GM13977 (cell line): ENCODE measurements at regions not wholly inside any gene's neighbourhood (a gene's known extent, or its start where the extent isn't known, plus 50 kb on each side); places are given as distances from the start of the nearest gene placed in this dataset.

Experiments used
- DNase-seq: peaks from one replicate; pipeline ENCODE4 v3.0.0; 2012; ENCODE audit warnings: low spot score
- in situ Hi-C: fragments of 300-500 bp; cut with MboI; formaldehyde crosslinking; loops from one replicate; pipeline ENCODE4 v1.12.0; 2022; ENCODE audit warnings: low sequenced_read_pairs, low pct_unique_long_range_greater_than_20kb, mixed read lengths, inconsistent platforms; ENCODE audit not compliant: unreplicated experiment
- TF ChIP-seq, protein P1 (sequence below): IDR thresholded peaks from 2 replicates; pipeline ENCODE4 v1.5.1; 2012; ENCODE audit warnings: mild to moderate bottlenecking, control low read depth; ENCODE audit not compliant: insufficient read depth; ENCODE audit errors: extremely low read depth, missing control alignments

DNA sequence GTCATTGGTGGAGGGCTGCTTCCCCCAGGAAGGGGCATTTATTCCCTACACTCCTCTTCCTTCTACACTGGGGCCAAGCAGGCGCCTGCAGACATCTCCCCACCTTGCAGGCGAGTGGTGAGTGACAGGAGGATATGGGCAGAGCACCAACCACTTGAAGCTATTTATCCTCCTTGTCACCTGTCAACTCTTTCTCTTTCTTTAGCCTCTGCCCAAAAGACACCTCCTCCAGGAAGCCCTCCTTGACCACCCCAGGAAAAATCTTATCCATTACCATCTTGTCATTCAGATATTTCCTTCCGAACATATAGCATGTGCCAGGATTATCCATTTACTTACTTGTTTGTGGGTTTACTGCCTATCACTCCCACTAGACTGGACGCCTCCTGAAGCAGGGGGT lies 362.4 kb downstream of the MN1 start:
- in situ Hi-C loops = no loop called here
- no peak for DNase-seq
- TF ChIP-seq, protein P1, sequence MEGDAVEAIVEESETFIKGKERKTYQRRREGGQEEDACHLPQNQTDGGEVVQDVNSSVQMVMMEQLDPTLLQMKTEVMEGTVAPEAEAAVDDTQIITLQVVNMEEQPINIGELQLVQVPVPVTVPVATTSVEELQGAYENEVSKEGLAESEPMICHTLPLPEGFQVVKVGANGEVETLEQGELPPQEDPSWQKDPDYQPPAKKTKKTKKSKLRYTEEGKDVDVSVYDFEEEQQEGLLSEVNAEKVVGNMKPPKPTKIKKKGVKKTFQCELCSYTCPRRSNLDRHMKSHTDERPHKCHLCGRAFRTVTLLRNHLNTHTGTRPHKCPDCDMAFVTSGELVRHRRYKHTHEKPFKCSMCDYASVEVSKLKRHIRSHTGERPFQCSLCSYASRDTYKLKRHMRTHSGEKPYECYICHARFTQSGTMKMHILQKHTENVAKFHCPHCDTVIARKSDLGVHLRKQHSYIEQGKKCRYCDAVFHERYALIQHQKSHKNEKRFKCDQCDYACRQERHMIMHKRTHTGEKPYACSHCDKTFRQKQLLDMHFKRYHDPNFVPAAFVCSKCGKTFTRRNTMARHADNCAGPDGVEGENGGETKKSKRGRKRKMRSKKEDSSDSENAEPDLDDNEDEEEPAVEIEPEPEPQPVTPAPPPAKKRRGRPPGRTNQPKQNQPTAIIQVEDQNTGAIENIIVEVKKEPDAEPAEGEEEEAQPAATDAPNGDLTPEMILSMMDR = no peak

DNA sequence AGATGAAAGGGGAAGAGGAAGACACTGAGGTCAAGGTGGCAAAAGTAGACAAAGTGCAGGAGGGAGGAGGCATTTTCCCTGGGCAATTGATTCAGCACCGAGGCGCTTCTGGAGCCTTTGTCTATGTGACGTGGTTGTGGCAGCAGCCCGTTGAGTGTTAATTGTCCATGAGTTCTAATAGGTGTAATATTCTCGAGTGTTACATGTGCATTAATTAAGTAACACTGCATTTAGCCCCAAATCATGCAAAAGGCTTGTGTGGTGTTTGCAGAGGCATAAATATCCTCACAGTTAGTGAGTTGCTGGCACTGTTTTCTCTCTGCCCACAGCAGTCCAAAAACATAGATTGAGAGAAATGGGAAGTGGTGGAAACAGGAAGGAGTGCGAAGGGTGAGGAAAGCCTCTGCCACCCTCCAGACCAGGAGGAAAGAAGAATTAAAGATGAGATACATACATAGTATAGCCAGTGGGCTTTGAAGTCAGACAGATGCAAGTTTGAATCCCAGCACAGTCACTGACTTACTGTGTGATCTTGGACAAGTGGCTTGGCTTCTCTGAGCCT lies 361.2 kb downstream of the MN1 start:
- in situ Hi-C loops = no loop called here
- TF ChIP-seq, protein P1 = no peak
- DNase-seq = no peak

GRCh38 chr22:27441706-27442475 lies 359.7 kb downstream of the MN1 start:
- no peak for DNase-seq
- in situ Hi-C loops = no loop called here
- TF ChIP-seq, protein P1 = no peak

- in situ Hi-C loops = no loop called here
- DNase-seq = no peak
- TF ChIP-seq, protein P1 = no peak
Measured at GRCh38 chr22:27443306-27443705, 358.2 kb downstream of the MN1 start.

DNA sequence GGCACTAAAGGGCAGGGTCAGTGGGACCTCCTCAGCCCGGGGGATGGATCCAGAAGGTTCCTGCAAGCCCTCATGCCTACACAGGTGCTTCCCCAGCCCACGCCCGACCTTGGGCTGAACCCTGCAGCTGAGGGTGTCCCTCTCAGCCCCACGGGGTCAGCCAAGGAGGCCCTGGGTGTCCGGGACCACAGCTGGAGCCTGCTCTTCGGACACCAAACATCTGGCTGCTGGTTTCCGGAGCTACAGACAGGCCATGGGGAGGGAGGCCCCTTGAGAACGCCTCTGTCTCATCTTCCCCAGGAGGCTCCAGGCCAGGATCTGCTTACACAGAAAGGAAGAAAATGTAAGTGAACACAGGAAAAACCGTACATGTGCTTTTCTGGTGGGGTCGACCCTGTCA lies 355.7 kb downstream of the MN1 start:
- TF ChIP-seq, protein P1 = no peak
- in situ Hi-C loops = no loop called here
- DNase-seq = no peak

- TF ChIP-seq, protein P1 = no peak
- DNase-seq = no peak
- in situ Hi-C loops = no loop called here
Measured at GRCh38 chr22:27447289-27447688, 354.3 kb downstream of the MN1 start.
